Activated T-helper 2 cell treated with anti-CD3 and anti-CD28 coated beads, Interferon-gamma antibody, Interleukin-2, Interleukin-4, amounts not matched to agents 10 μg/mL and 5 μg/mL and 100 μg/mL, durations not matched to agents 14 hours and 24 hours and 36 hours (primary cell): ENCODE measurements at regions not wholly inside any gene's neighbourhood (a gene's known extent, or its start where the extent isn't known, plus 50 kb on each side); places are given as distances from the start of the nearest gene placed in this dataset.

ENCODE experiments used
- DNase-seq: peaks from one replicate; pipeline ENCODE4 v3.0.0; 2021; ENCODE audit warnings: low spot score
- H3K27ac Mint-ChIP-seq: one replicate; pipeline ENCODE4 v1.8.0; 2021; ENCODE audit warnings: mixed read lengths
- H3K27me3 Mint-ChIP-seq: one replicate; pipeline ENCODE4 v1.8.0; 2021; ENCODE audit warnings: low read depth, mixed read lengths
- H3K36me3 Mint-ChIP-seq: one replicate; pipeline ENCODE4 v1.8.0; 2021; ENCODE audit warnings: low read depth, mixed read lengths
- H3K4me1 Mint-ChIP-seq: one replicate; pipeline ENCODE4 v1.8.0; 2021; ENCODE audit warnings: low read depth, mixed read lengths
- H3K4me3 Mint-ChIP-seq: one replicate; pipeline ENCODE4 v1.8.0; 2021; ENCODE audit warnings: low read depth, mild to moderate bottlenecking, moderate library complexity, mixed read lengths
- H3K9me3 Mint-ChIP-seq: one replicate; pipeline ENCODE4 v1.8.0; 2021; ENCODE audit warnings: mixed read lengths
- intact Hi-C: fragments of 100-400 bp; cut with micrococcal nuclease; formaldehyde crosslinking; loops from one replicate; pipeline ENCODE4 v1.15.1; 2023

- DNase-seq, result no peak
- H3K36me3 Mint-ChIP-seq, result no peaks in the 10 kb centered on the region
- H3K27me3 Mint-ChIP-seq, result no peaks in the 10 kb centered on the region
- no peaks in the 10 kb centered on the region for H3K9me3 Mint-ChIP-seq
- no peaks in the 10 kb centered on the region for H3K4me1 Mint-ChIP-seq
- no peak overlapping the region for H3K4me3 Mint-ChIP-seq
- intact Hi-C loops, result no loop called here
- H3K27ac Mint-ChIP-seq, result no peak overlapping the region
Measured at GRCh38 chr3:40867797-40868196, 331.5 kb upstream of the CTNNB1 start.

GRCh38 chr3:40869013-40869412 is 330.3 kb upstream of the CTNNB1 start:
- intact Hi-C loops, result no loop called here
- Mint-ChIP-seq H3K4me1 (no peaks in the 10 kb centered on the region), H3K36me3 (no peaks in the 10 kb centered on the region), H3K9me3 (no peaks in the 10 kb centered on the region), H3K4me3 (no peak overlapping the region), H3K27ac (no peak overlapping the region), H3K27me3 (no peaks in the 10 kb centered on the region)
- DNase-seq, result no peak

- DNase-seq, result no peak
- H3K4me1 Mint-ChIP-seq, result no peaks in the 10 kb centered on the region
- no peaks in the 10 kb centered on the region for H3K27me3 Mint-ChIP-seq
- intact Hi-C loops, result no loop called here
- H3K4me3 Mint-ChIP-seq, result no peak overlapping the region
- H3K27ac Mint-ChIP-seq, result no peak overlapping the region
- no peaks in the 10 kb centered on the region for H3K9me3 Mint-ChIP-seq
- H3K36me3 Mint-ChIP-seq, result no peaks in the 10 kb centered on the region
Measured at GRCh38 chr3:40869939-40870338, 329.4 kb upstream of the CTNNB1 start.

- no peaks in the 10 kb centered on the region for H3K36me3 Mint-ChIP-seq
- no peaks in the 10 kb centered on the region for H3K4me1 Mint-ChIP-seq
Measured at GRCh38 chr3:40871394-40871793, 327.9 kb upstream of the CTNNB1 start.

GRCh38 chr3:40872258-40872920 is 326.9 kb upstream of the CTNNB1 start:
- H3K27me3 Mint-ChIP-seq, result no peaks in the 10 kb centered on the region
- no peaks in the 10 kb centered on the region for H3K36me3 Mint-ChIP-seq
- no peak overlapping the region for H3K27ac Mint-ChIP-seq
- intact Hi-C loops, result no loop called here
- H3K9me3 Mint-ChIP-seq, result no peaks in the 10 kb centered on the region
- no peak overlapping the region for H3K4me3 Mint-ChIP-seq
- no peaks in the 10 kb centered on the region for H3K4me1 Mint-ChIP-seq
- DNase-seq, result no peak

More at GRCh38 chr3:40871394-40871793, 327.9 kb upstream of the CTNNB1 start:
- Mint-ChIP-seq H3K27me3 (no peaks in the 10 kb centered on the region), H3K9me3 (no peaks in the 10 kb centered on the region), H3K27ac (no peak overlapping the region), H3K4me3 (no peak overlapping the region)
- intact Hi-C loops, result no loop called here
- DNase-seq, result no peak

- intact Hi-C loops, result no loop called here
- Mint-ChIP-seq H3K36me3 (no peaks in the 10 kb centered on the region), H3K27ac (no peak overlapping the region), H3K9me3 (no peaks in the 10 kb centered on the region), H3K4me1 (no peaks in the 10 kb centered on the region), H3K27me3 (no peaks in the 10 kb centered on the region), H3K4me3 (no peak overlapping the region)
- no peak for DNase-seq
Measured at GRCh38 chr3:40873476-40873875, 325.8 kb upstream of the CTNNB1 start.

- H3K4me1 Mint-ChIP-seq, result no peaks in the 10 kb centered on the region
- H3K36me3 Mint-ChIP-seq, result no peaks in the 10 kb centered on the region
- no peak overlapping the region for H3K4me3 Mint-ChIP-seq
- intact Hi-C loops, result no loop called here
- H3K27ac Mint-ChIP-seq, result no peak overlapping the region
- H3K9me3 Mint-ChIP-seq, result no peaks in the 10 kb centered on the region
- DNase-seq, result no peak
- no peaks in the 10 kb centered on the region for H3K27me3 Mint-ChIP-seq
Measured at GRCh38 chr3:40873934-40874699, 325.2 kb upstream of the CTNNB1 start.

GRCh38 chr3:40875581-40875980 is 323.7 kb upstream of the CTNNB1 start:
- H3K4me1 Mint-ChIP-seq, result no peaks in the 10 kb centered on the region
- H3K9me3 Mint-ChIP-seq, result no peaks in the 10 kb centered on the region
- intact Hi-C loops, result no loop called here
- H3K27me3 Mint-ChIP-seq, result no peaks in the 10 kb centered on the region
- no peak for DNase-seq
- H3K4me3 Mint-ChIP-seq, result no peak overlapping the region
- no peak overlapping the region for H3K27ac Mint-ChIP-seq
- no peaks in the 10 kb centered on the region for H3K36me3 Mint-ChIP-seq

GRCh38 chr3:40876009-40876408 is 323.3 kb upstream of the CTNNB1 start:
- Mint-ChIP-seq H3K36me3 (no peaks in the 10 kb centered on the region), H3K27me3 (no peaks in the 10 kb centered on the region), H3K27ac (no peak overlapping the region), H3K9me3 (no peaks in the 10 kb centered on the region), H3K4me1 (no peaks in the 10 kb centered on the region), H3K4me3 (no peak overlapping the region)
- intact Hi-C loops, result no loop called here
- no peak for DNase-seq

- H3K4me1 Mint-ChIP-seq, result no peaks in the 10 kb centered on the region
- H3K27ac Mint-ChIP-seq, result no peak overlapping the region
- intact Hi-C loops, result no loop called here
- no peaks in the 10 kb centered on the region for H3K36me3 Mint-ChIP-seq
- no peak for DNase-seq
- H3K9me3 Mint-ChIP-seq, result no peaks in the 10 kb centered on the region
- no peak overlapping the region for H3K4me3 Mint-ChIP-seq
- H3K27me3 Mint-ChIP-seq, result no peaks in the 10 kb centered on the region
Measured at GRCh38 chr3:40876496-40876895, 322.8 kb upstream of the CTNNB1 start.

- Mint-ChIP-seq H3K27me3 (no peaks in the 10 kb centered on the region), H3K4me3 (no peak overlapping the region), H3K9me3 (no peaks in the 10 kb centered on the region), H3K27ac (no peak overlapping the region), H3K36me3 (no peaks in the 10 kb centered on the region), H3K4me1 (no peaks in the 10 kb centered on the region)
- no peak for DNase-seq
- intact Hi-C loops, result no loop called here
Measured at GRCh38 chr3:40877631-40878463, 321.5 kb upstream of the CTNNB1 start.

- Mint-ChIP-seq H3K27ac (no peak overlapping the region), H3K9me3 (no peaks in the 10 kb centered on the region), H3K4me1 (no peaks in the 10 kb centered on the region), H3K36me3 (no peaks in the 10 kb centered on the region), H3K4me3 (no peak overlapping the region), H3K27me3 (no peaks in the 10 kb centered on the region)
- DNase-seq, result no peak
- intact Hi-C loops, result no loop called here
Measured at GRCh38 chr3:40878464-40878905, 320.8 kb upstream of the CTNNB1 start.

GRCh38 chr3:40885430-40885829 is 313.9 kb upstream of the CTNNB1 start:
- DNase-seq, result no peak
- no peaks in the 10 kb centered on the region for H3K9me3 Mint-ChIP-seq

More at GRCh38 chr3:40885430-40885829, 313.9 kb upstream of the CTNNB1 start:
- Mint-ChIP-seq H3K27me3 (no peaks in the 10 kb centered on the region), H3K4me3 (no peak overlapping the region), H3K27ac (no peak overlapping the region), H3K4me1 (no peaks in the 10 kb centered on the region), H3K36me3 (no peaks in the 10 kb centered on the region)
- intact Hi-C loops, result no loop called here
